ENCODE measurements at regions not wholly inside any gene's neighbourhood (a gene's known extent, or its start where the extent isn't known, plus 50 kb on each side); places are given as distances from the start of the nearest gene placed in this dataset.

DNA sequence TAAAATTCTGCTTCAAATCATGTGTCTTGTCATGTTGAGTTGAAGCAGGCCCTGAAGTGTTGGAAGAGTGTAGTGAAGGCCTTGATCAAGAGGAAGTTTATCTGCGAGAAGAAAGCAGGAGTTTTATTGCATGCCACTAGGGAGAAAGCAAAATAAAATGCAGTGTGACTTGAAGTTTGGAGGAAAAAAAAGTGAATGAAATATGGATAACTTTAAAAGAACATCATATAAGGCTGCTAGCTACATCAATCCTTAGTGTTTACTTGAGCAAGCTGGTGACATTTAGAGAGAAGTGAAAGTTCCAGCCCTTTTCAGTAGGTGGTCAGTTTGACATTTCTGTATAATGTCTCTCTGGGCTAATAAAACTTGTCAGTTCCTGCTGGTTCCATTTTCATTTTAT lies 841.1 kb downstream of the TMTC2 start:
- H2AFZ ChIP-seq (ENCODE audit: low read length), result no peak overlapping the region
- no peaks in the 10 kb centered on the region for H3K9me3 ChIP-seq (ENCODE audit: low read length)
- no peak for TF ChIP-seq EZH2 (IDR thresholded peaks at IDR 0.05; ENCODE audit: borderline replicate concordance, low read length)
- TF ChIP-seq, protein P1, sequence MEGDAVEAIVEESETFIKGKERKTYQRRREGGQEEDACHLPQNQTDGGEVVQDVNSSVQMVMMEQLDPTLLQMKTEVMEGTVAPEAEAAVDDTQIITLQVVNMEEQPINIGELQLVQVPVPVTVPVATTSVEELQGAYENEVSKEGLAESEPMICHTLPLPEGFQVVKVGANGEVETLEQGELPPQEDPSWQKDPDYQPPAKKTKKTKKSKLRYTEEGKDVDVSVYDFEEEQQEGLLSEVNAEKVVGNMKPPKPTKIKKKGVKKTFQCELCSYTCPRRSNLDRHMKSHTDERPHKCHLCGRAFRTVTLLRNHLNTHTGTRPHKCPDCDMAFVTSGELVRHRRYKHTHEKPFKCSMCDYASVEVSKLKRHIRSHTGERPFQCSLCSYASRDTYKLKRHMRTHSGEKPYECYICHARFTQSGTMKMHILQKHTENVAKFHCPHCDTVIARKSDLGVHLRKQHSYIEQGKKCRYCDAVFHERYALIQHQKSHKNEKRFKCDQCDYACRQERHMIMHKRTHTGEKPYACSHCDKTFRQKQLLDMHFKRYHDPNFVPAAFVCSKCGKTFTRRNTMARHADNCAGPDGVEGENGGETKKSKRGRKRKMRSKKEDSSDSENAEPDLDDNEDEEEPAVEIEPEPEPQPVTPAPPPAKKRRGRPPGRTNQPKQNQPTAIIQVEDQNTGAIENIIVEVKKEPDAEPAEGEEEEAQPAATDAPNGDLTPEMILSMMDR (IDR thresholded peaks at IDR 0.05; ENCODE audit: low read length), result no peak

DNA sequence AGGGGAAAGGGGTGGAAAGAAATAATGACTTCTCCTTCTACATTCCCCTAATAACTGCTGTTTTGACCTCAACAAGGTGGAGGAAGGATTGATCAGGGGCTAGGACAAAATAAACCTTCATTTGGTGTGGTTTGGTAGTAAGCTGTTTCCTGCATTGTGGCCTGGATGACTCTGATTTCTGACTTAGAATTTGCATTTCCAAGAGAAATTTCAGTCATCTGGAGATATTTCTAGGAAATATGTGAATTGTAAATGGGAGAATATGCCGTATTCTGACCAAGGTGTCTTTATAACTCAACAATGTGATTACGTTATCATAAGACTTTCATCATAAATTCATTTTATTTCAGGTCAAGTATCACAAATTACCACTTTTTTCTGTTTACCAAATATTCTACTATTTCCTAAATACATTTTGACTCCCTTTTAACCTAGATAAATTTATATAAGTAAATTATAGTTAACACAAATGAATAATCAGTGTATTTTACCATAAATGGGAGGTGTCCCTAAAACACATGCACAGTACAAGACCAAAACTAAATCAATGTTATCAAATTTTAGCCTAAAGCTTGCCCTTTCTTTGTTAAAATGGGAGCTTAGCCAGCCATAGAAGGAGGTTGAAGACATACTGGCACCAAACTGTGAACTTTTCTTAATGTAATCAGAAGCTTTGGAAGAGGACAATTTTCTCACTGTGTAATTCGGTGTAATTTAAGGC lies 828.8 kb downstream of the TMTC2 start:
- H3K4me1 ChIP-seq (ENCODE audit: insufficient read depth, low read length, severe bottlenecking), result peaks cover 7% of the 10 kb centered on the region
- no peaks in the 10 kb centered on the region for H4K20me1 ChIP-seq (ENCODE audit: insufficient read depth, low read length)
- H3K9me3 ChIP-seq (ENCODE audit: low read length), result no peaks in the 10 kb centered on the region
- H3K36me3 ChIP-seq (ENCODE audit: insufficient read depth, low read length), result no peaks in the 10 kb centered on the region
- H3K79me2 ChIP-seq (ENCODE audit: insufficient read depth, low read length), result no peaks in the 10 kb centered on the region
- H3K4me3 ChIP-seq (ENCODE audit: low read depth, low read length, poor library complexity, severe bottlenecking), result no peak overlapping the region
- H3F3A ChIP-seq (ENCODE audit: insufficient read depth, low read length), result no peaks in the 10 kb centered on the region
- H3K4me2 ChIP-seq (ENCODE audit: low read length), result no peak overlapping the region
- TF ChIP-seq, protein P1 (IDR thresholded peaks at IDR 0.05; ENCODE audit: low read length), result no peak
- TF ChIP-seq EZH2 (IDR thresholded peaks at IDR 0.05; ENCODE audit: borderline replicate concordance, low read length), result no peak
- no peaks in the 10 kb centered on the region for H3K27me3 ChIP-seq (ENCODE audit: insufficient read depth, low read length)
- no peak overlapping the region for H3K9ac ChIP-seq (ENCODE audit: low read length)
- H2AFZ ChIP-seq (ENCODE audit: low read length), result no peak overlapping the region
- no peak overlapping the region for H3K27ac ChIP-seq (ENCODE audit: low read depth, low read length, poor library complexity, severe bottlenecking)
- no peaks in the 10 kb centered on the region for H3K9me2 ChIP-seq (ENCODE audit: low read depth, low read length)

More for the DNA sequence above, 841.1 kb downstream of the TMTC2 start:
- Histone ChIP-seq H3K27ac (ENCODE audit: low read depth, low read length, poor library complexity, severe bottlenecking) (no peak overlapping the region), H3K36me3 (ENCODE audit: insufficient read depth, low read length) (no peaks in the 10 kb centered on the region), H4K20me1 (ENCODE audit: insufficient read depth, low read length) (no peaks in the 10 kb centered on the region), H3F3A (ENCODE audit: insufficient read depth, low read length) (no peaks in the 10 kb centered on the region), H3K4me1 (ENCODE audit: insufficient read depth, low read length, severe bottlenecking) (no peaks in the 10 kb centered on the region), H3K4me3 (ENCODE audit: low read depth, low read length, poor library complexity, severe bottlenecking) (no peak overlapping the region), H3K27me3 (ENCODE audit: insufficient read depth, low read length) (no peaks in the 10 kb centered on the region), H3K79me2 (ENCODE audit: insufficient read depth, low read length) (no peaks in the 10 kb centered on the region), H3K9ac (ENCODE audit: low read length) (no peak overlapping the region), H3K4me2 (ENCODE audit: low read length) (no peak overlapping the region), H3K9me2 (ENCODE audit: low read depth, low read length) (no peaks in the 10 kb centered on the region)

- H3K4me2 ChIP-seq (ENCODE audit: low read length), result no peak overlapping the region
- H3K9ac ChIP-seq (ENCODE audit: low read length), result no peak overlapping the region
- H3F3A ChIP-seq (ENCODE audit: insufficient read depth, low read length), result no peaks in the 10 kb centered on the region
- H2AFZ ChIP-seq (ENCODE audit: low read length), result no peak overlapping the region
- H3K4me3 ChIP-seq (ENCODE audit: low read depth, low read length, poor library complexity, severe bottlenecking), result no peak overlapping the region
- no peaks in the 10 kb centered on the region for H3K79me2 ChIP-seq (ENCODE audit: insufficient read depth, low read length)
- TF ChIP-seq, protein P1 (IDR thresholded peaks at IDR 0.05; ENCODE audit: low read length), result no peak
- no peak for TF ChIP-seq EZH2 (IDR thresholded peaks at IDR 0.05; ENCODE audit: borderline replicate concordance, low read length)
- no peak overlapping the region for H3K27ac ChIP-seq (ENCODE audit: low read depth, low read length, poor library complexity, severe bottlenecking)
- H3K27me3 ChIP-seq (ENCODE audit: insufficient read depth, low read length), result no peaks in the 10 kb centered on the region
- no peaks in the 10 kb centered on the region for H3K36me3 ChIP-seq (ENCODE audit: insufficient read depth, low read length)
- no peaks in the 10 kb centered on the region for H3K9me2 ChIP-seq (ENCODE audit: low read depth, low read length)
- peaks cover 7% of the 10 kb centered on the region for H3K4me1 ChIP-seq (ENCODE audit: insufficient read depth, low read length, severe bottlenecking)
- H4K20me1 ChIP-seq (ENCODE audit: insufficient read depth, low read length), result no peaks in the 10 kb centered on the region
- H3K9me3 ChIP-seq (ENCODE audit: low read length), result no peaks in the 10 kb centered on the region
Observed at GRCh38 chr12:83514372-83514771, 827.7 kb downstream of the TMTC2 start.
